GM18505 (cell line): ENCODE measurements at regions not wholly inside any gene's neighbourhood (a gene's known extent, or its start where the extent isn't known, plus 50 kb on each side); places are given as distances from the start of the nearest gene placed in this dataset.

Experiments used
- ATAC-seq: cut with Tn5 transposase; IDR thresholded peaks from one replicate; pipeline ENCODE4 v1.9.1; 2021; ENCODE audit not compliant: unreplicated experiment
- POLR2A ChIP-seq: IDR thresholded peaks from 4 replicates; pipeline ENCODE4 v1.6.1; 2011; ENCODE audit warnings: borderline replicate concordance; ENCODE audit not compliant: insufficient read depth, insufficient read length; ENCODE audit errors: extremely low read depth

- no peak for ATAC-seq
- no peak for TF ChIP-seq POLR2A
Observed at GRCh38 chr6:23202207-23202606, 632.8 kb downstream of the HDGFL1 start.

GRCh38 chr6:23212398-23212797 is 643.0 kb downstream of the HDGFL1 start:
- no peak for ATAC-seq
- no peak for TF ChIP-seq POLR2A

GRCh38 chr6:23213193-23213592 is 643.8 kb downstream of the HDGFL1 start:
- ATAC-seq: no peak
- no peak for TF ChIP-seq POLR2A

- TF ChIP-seq POLR2A: no peak
Observed at GRCh38 chr6:23213651-23214050, 644.3 kb downstream of the HDGFL1 start.

GRCh38 chr6:23218751-23219150 is 649.4 kb downstream of the HDGFL1 start:
- TF ChIP-seq POLR2A: no peak
- no peak for ATAC-seq

More at GRCh38 chr6:23213651-23214050, 644.3 kb downstream of the HDGFL1 start:
- no peak for ATAC-seq

- no peak for TF ChIP-seq POLR2A
- no peak for ATAC-seq
Observed at GRCh38 chr6:23222724-23223123, 653.4 kb downstream of the HDGFL1 start.

GRCh38 chr6:23224540-23224939 is 655.2 kb downstream of the HDGFL1 start:
- no peak for TF ChIP-seq POLR2A
- ATAC-seq: no peak

GRCh38 chr6:23228439-23229024 is 659.2 kb downstream of the HDGFL1 start:
- no peak for ATAC-seq
- no peak for TF ChIP-seq POLR2A

GRCh38 chr6:23243854-23244253 is 674.5 kb downstream of the HDGFL1 start:
- TF ChIP-seq POLR2A: no peak
- no peak for ATAC-seq

- no peak for TF ChIP-seq POLR2A
- no peak for ATAC-seq
Observed at GRCh38 chr6:23244300-23244699, 674.9 kb downstream of the HDGFL1 start.

- TF ChIP-seq POLR2A: no peak
Observed at GRCh38 chr6:23245572-23245971, 676.2 kb downstream of the HDGFL1 start.

GRCh38 chr6:23246896-23247295 is 677.5 kb downstream of the HDGFL1 start:
- no peak for ATAC-seq
- TF ChIP-seq POLR2A: no peak

More at GRCh38 chr6:23245572-23245971, 676.2 kb downstream of the HDGFL1 start:
- no peak for ATAC-seq

- TF ChIP-seq POLR2A: no peak
Observed at GRCh38 chr6:23250556-23250955, 681.2 kb downstream of the HDGFL1 start.

GRCh38 chr6:23262864-23263263 is 693.5 kb downstream of the HDGFL1 start:
- no peak for TF ChIP-seq POLR2A

More at GRCh38 chr6:23250556-23250955, 681.2 kb downstream of the HDGFL1 start:
- ATAC-seq: no peak

GRCh38 chr6:23265270-23265669 is 695.9 kb downstream of the HDGFL1 start:
- no peak for TF ChIP-seq POLR2A
- ATAC-seq: no peak

More at GRCh38 chr6:23262864-23263263, 693.5 kb downstream of the HDGFL1 start:
- no peak for ATAC-seq
